Ishikawa (cell line): ENCODE measurements at regions not wholly inside any gene's neighbourhood (a gene's known extent, or its start where the extent isn't known, plus 50 kb on each side); places are given as distances from the start of the nearest gene placed in this dataset.

Source experiments
- MAX ChIP-seq: IDR thresholded peaks from 2 replicates; pipeline ENCODE4 v1.6.1; 2012
- RAD21 ChIP-seq: IDR thresholded peaks from 2 replicates; pipeline ENCODE4 v1.6.1; 2012; ENCODE audit warnings: low read depth

- TF ChIP-seq RAD21 = peak; percentile 57
Observed at GRCh38 chr12:8373744-8374143, 82.0 kb upstream of the CLEC6A start.

GRCh38 chr12:8390001-8390777 is 65.6 kb upstream of the CLEC6A start:
- TF ChIP-seq RAD21 (peak; percentile 79), MAX (peak; percentile 13; the same call in 1 of the 2 replicates)

GRCh38 chr12:8396225-8397071 is 59.3 kb upstream of the CLEC6A start:
- peak; percentile 38; the same call in 1 of the 2 replicates for TF ChIP-seq RAD21
